H1 (cell line): ENCODE measurements at regions not wholly inside any gene's neighbourhood (a gene's known extent, or its start where the extent isn't known, plus 50 kb on each side); places are given as distances from the start of the nearest gene placed in this dataset.

Source experiments
- CTCF ChIA-PET: fragments of 300-600 bp; sonication (Branson Sonifier 250); formaldehyde crosslinking; loops from one replicate; lab custom pipeline; 2021; ENCODE audit not compliant: partially characterized antibody; lab: Charles Lee
- POLR2A ChIA-PET: fragments of 300-600 bp; sonication (Branson Sonifier 250); formaldehyde crosslinking; loops from one replicate; lab custom pipeline; 2021; ENCODE audit warnings: inconsistent platforms; ENCODE audit not compliant: partially characterized antibody; lab: Charles Lee
- DNase-seq, 2 experiments: peaks; one replicate each; pipeline versions ENCODE4 v3.0.0 to v3.0.0-alpha.2; 2010 to 2022; ENCODE audit warnings: low spot score in 2 of 2, low read depth in 1 of 2, mixed read lengths in 1 of 2
- FAIRE-seq: peaks from 2 replicates; lab custom pipeline; 2011; peaks lifted over from hg19 to GRCh38; lab: Jason Lieb, UNC
- H2AFZ ChIP-seq: 2 replicates; pipeline ENCODE4 v1.8.1; 2012; ENCODE audit warnings: low read length, inconsistent platforms
- H2AK5ac ChIP-seq: 2 replicates; pipeline ENCODE4 v1.6.1; 2013; ENCODE audit warnings: low read depth, low read length
- H2BK120ac ChIP-seq: replicated peaks from 2 replicates; pipeline ENCODE3; 2013; ENCODE audit warnings: low read depth, low read length, inconsistent platforms
- H2BK12ac ChIP-seq: 2 replicates; pipeline ENCODE4 v1.6.1; 2013; ENCODE audit warnings: low read depth, low read length
- H2BK15ac ChIP-seq: 2 replicates; pipeline ENCODE4 v1.6.1; 2013; ENCODE audit warnings: low read length
- H2BK20ac ChIP-seq: 2 replicates; pipeline ENCODE4 v1.6.1; 2013; ENCODE audit warnings: low read length
- H2BK5ac ChIP-seq: 2 replicates; pipeline ENCODE4 v1.6.1; 2013; ENCODE audit warnings: low read depth, low read length
- H3K14ac ChIP-seq: 2 replicates; pipeline ENCODE4 v1.6.1; 2013; ENCODE audit warnings: inconsistent platforms; ENCODE audit not compliant: insufficient read length
- H3K18ac ChIP-seq: 2 replicates; pipeline ENCODE4 v1.6.1; 2013; ENCODE audit warnings: low read length; ENCODE audit errors: extremely low read depth
- H3K23ac ChIP-seq: 2 replicates; pipeline ENCODE4 v1.6.1; 2013; ENCODE audit warnings: inconsistent platforms; ENCODE audit not compliant: insufficient read length
- H3K23me2 ChIP-seq: 2 replicates; pipeline ENCODE4 v1.6.1; 2013; ENCODE audit warnings: low read depth, low read length
- H3K27ac ChIP-seq: 2 replicates; pipeline ENCODE4 v1.6.1; 2011; ENCODE audit warnings: low read depth, low read length, inconsistent platforms
- H3K27me3 ChIP-seq, 4 experiments: replicated peaks in 1 of 4; 1 replicate in 1 of 4; 2 replicates in 3 of 4; pipeline versions ENCODE4 v1.6.1 to v1.8.1; 2011 to 2013; ENCODE audit warnings: low read length in 3 of 4, mild to moderate bottlenecking in 3 of 4, inconsistent platforms in 2 of 4, mixed read lengths in 2 of 4, moderate library complexity in 1 of 4; ENCODE audit not compliant: control insufficient read depth in 3 of 4, insufficient read depth in 3 of 4; ENCODE audit errors: extremely low read depth in 1 of 4
- H3K36me3 ChIP-seq, 4 experiments: 2 replicates each; pipeline versions ENCODE4 v1.6.1 to v1.8.1; 2011 to 2013; ENCODE audit warnings: mild to moderate bottlenecking in 4 of 4, low read length in 3 of 4, moderate library complexity in 2 of 4, control low read depth in 1 of 4, inconsistent platforms in 1 of 4; ENCODE audit not compliant: insufficient read depth in 4 of 4, control insufficient read depth in 2 of 4
- H3K4ac ChIP-seq: replicated peaks from 2 replicates; pipeline ENCODE3; 2013; ENCODE audit warnings: low read length, low read depth, mixed read lengths, inconsistent platforms; ENCODE audit not compliant: insufficient read length
- H3K4me1 ChIP-seq, 4 experiments: replicated peaks in 1 of 4; 1 replicate in 1 of 4; 2 replicates in 3 of 4; pipeline versions ENCODE4 v1.6.1 to v1.8.1; 2011 to 2013; ENCODE audit warnings: low read length in 3 of 4, inconsistent platforms in 2 of 4, mixed read lengths in 1 of 4; ENCODE audit not compliant: insufficient read depth in 4 of 4, control insufficient read depth in 3 of 4
- H3K4me2 ChIP-seq, 2 experiments: 2 replicates each; pipeline versions ENCODE4 v1.6.1 to v1.8.1; 2011 to 2013; ENCODE audit warnings: low read depth in 2 of 2, low read length in 2 of 2, control low read depth in 1 of 2, inconsistent platforms in 1 of 2, mild to moderate bottlenecking in 1 of 2; ENCODE audit not compliant: insufficient read depth in 1 of 2
- H3K4me3 ChIP-seq, 4 experiments: fragments of 200-600, 300-600 bp in 1 of 4; sonication (generic), shearing (Covaris generic), sonication (Bioruptor Twin) in 1 of 4; 2 replicates each; pipeline versions ENCODE4 v1.5.1 to v1.8.1; 2011 to 2016; ENCODE audit warnings: low read length in 4 of 4, low read depth in 3 of 4, control low read depth in 2 of 4, inconsistent platforms in 2 of 4, mild to moderate bottlenecking in 2 of 4, mixed read lengths in 1 of 4, moderate library complexity in 1 of 4; ENCODE audit not compliant: insufficient read depth in 2 of 4; ENCODE audit errors: extremely low read depth in 1 of 4
- H3K56ac ChIP-seq: replicated peaks from 2 replicates; pipeline ENCODE3; 2013; ENCODE audit warnings: low read depth, mild to moderate bottlenecking, mixed read lengths, low read length, inconsistent platforms; ENCODE audit not compliant: insufficient read length
- H3K79me1 ChIP-seq: 2 replicates; pipeline ENCODE4 v1.6.1; 2013; ENCODE audit warnings: low read depth, low read length, control low read depth
- H3K79me2 ChIP-seq, 2 experiments: 2 replicates each; pipeline versions ENCODE4 v1.6.1 to v1.8.1; 2012 to 2013; ENCODE audit warnings: low read length in 2 of 2, mild to moderate bottlenecking in 2 of 2, inconsistent platforms in 1 of 2; ENCODE audit not compliant: insufficient read depth in 2 of 2, control insufficient read depth in 1 of 2
- H3K9ac ChIP-seq, 4 experiments: replicated peaks in 1 of 4; 1 replicate in 1 of 4; 2 replicates in 3 of 4; pipeline versions ENCODE4 v1.6.1 to v1.8.1; 2011 to 2013; ENCODE audit warnings: low read depth in 3 of 4, low read length in 3 of 4, control low read depth in 2 of 4, mild to moderate bottlenecking in 2 of 4, moderate library complexity in 2 of 4, inconsistent platforms in 1 of 4; ENCODE audit errors: extremely low read depth in 1 of 4
- H3K9me3 ChIP-seq, 2 experiments: 2 replicates each; pipeline versions ENCODE4 v1.6.1 to v1.8.1; 2012 to 2013; ENCODE audit warnings: mild to moderate bottlenecking in 2 of 2, moderate library complexity in 2 of 2, control low read depth in 1 of 2, inconsistent platforms in 1 of 2, low read depth in 1 of 2, low read length in 1 of 2, mixed read lengths in 1 of 2; ENCODE audit not compliant: insufficient read depth in 2 of 2
- H4K20me1 ChIP-seq, 2 experiments: replicated peaks in 1 of 2; 2 replicates each; pipeline versions ENCODE3 to v1.8.1; 2011 to 2013; ENCODE audit warnings: inconsistent platforms in 2 of 2, low read length in 2 of 2, mild to moderate bottlenecking in 1 of 2; ENCODE audit not compliant: insufficient read depth in 2 of 2, control insufficient read depth in 1 of 2
- H4K5ac ChIP-seq: 2 replicates; pipeline ENCODE4 v1.6.1; 2013; ENCODE audit warnings: low read length, low read depth, mixed read lengths, inconsistent platforms; ENCODE audit not compliant: insufficient read length
- H4K8ac ChIP-seq: 2 replicates; pipeline ENCODE4 v1.8.0; 2013; ENCODE audit warnings: mild to moderate bottlenecking, moderate library complexity, low read length, inconsistent platforms; ENCODE audit not compliant: insufficient read depth; ENCODE audit errors: extremely low read depth
- H4K91ac ChIP-seq: replicated peaks from 2 replicates; pipeline ENCODE3; 2013; ENCODE audit warnings: low read length, mixed read lengths, inconsistent platforms; ENCODE audit not compliant: insufficient read length
- CBX5 ChIP-seq: fragments of 300-800, 300-1000 bp; sonication (generic); IDR thresholded peaks from 2 replicates; pipeline ENCODE4 v1.7.1; 2016; ENCODE audit warnings: antibody characterized with exemption, low read length, low read depth
- CBX8 ChIP-seq: fragments of 300-800, 300-1000 bp; sonication (generic); IDR thresholded peaks from 2 replicates; pipeline ENCODE4 v1.7.1; 2016; ENCODE audit warnings: low read depth, low read length, borderline replicate concordance
- HDAC6 ChIP-seq: IDR thresholded peaks from one replicate; pipeline ENCODE4 v1.7.1; 2012; ENCODE audit warnings: low read depth, mild to moderate bottlenecking, inconsistent platforms, low read length, moderate library complexity
- KDM1A ChIP-seq: fragments of 200-600, 300-600 bp; sonication (generic); IDR thresholded peaks from 2 replicates; pipeline ENCODE4 v1.7.1; 2016; ENCODE audit warnings: mild to moderate bottlenecking, low read length, borderline replicate concordance
- KDM5A ChIP-seq: fragments of 200-600 bp; IDR thresholded peaks from 2 replicates; pipeline ENCODE4 v1.7.1; 2012; ENCODE audit warnings: mild to moderate bottlenecking, low read length, inconsistent platforms, mixed read lengths
- SIX5 ChIP-seq: IDR thresholded peaks from 2 replicates; pipeline ENCODE4 v1.6.1; 2011; ENCODE audit warnings: mild to moderate bottlenecking, low read depth, low read length
- TCF12 ChIP-seq: IDR thresholded peaks from 2 replicates; pipeline ENCODE4 v1.6.1; 2011; ENCODE audit warnings: low read depth, mild to moderate bottlenecking, low read length
- WGBS, 2 experiments: shearing (Covaris generic) in 1 of 2; methylation state at CpG; one replicate each; pipeline versions ENCODE4 v1.1.6 to v1.1.7; 2013 to 2015; ENCODE audit warnings: low lambda C conversion rate in 2 of 2, mixed read lengths in 2 of 2, inconsistent platforms in 1 of 2, low coverage in 1 of 2, missing lambda C conversion rate in 1 of 2; ENCODE audit not compliant: insufficient replicate concordance in 2 of 2, insufficient coverage in 1 of 2, insufficient read length in 1 of 2; ENCODE audit errors: extremely low coverage in 1 of 2, missing lambda C conversion rate in 1 of 2; 5-methylcytosine and 5-hydroxymethylcytosine counted together

DNA sequence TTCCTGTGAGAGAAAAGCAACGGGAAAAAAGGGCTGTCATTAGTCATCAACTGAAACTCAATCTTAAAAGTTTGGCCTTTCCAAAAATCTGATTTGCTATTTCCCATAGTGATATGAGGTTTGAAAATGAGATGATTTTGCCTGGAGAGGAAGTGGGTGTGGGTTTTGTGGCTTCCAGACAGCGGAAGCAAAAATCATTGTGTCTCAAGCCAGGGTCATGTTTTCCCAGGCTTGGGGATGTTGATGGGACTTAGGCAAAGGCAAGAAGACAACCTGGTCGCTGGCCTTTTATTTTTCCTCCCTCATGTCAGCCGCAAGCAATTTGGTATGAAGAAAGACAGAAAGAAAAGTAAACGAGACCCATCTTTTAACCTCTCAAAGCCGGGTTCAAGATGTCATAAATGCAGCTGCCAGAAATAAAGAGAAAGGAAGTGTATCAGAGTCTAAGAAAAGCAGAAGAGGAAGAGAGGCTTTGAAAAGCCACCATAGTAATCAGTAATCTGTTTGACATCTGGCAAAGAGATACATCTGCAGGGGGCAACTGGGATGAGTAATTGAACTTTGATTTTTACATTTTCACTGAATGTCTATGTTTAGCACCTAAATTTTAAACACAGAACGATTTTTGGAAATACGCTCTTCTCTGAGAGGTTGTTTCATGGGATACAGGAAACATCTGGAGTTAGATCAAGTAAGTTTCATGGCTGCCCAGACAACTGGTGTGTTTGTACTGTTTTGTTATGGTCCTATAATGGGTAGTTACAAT is 521.6 kb upstream of the SLIT2 start:
- H3K4me1 ChIP-seq, result no peaks in the 10 kb centered on the region
- H3K4me2 ChIP-seq, result no peak overlapping the region
- no peak overlapping the region for H2BK20ac ChIP-seq
- H3K23me2 ChIP-seq, result no peaks in the 10 kb centered on the region
- H3K14ac ChIP-seq, result no peak overlapping the region
- H3K27me3 ChIP-seq, result no peaks in the 10 kb centered on the region
- H3K27ac ChIP-seq, result no peak overlapping the region
- no peak overlapping the region for H3K56ac ChIP-seq
- no peak overlapping the region for H4K91ac ChIP-seq
- H2AK5ac ChIP-seq, result no peak overlapping the region
- no peaks in the 10 kb centered on the region for H4K20me1 ChIP-seq
- H3K79me1 ChIP-seq, result no peaks in the 10 kb centered on the region
- CTCF ChIA-PET, result no interaction called here
- no peak overlapping the region for H3K4ac ChIP-seq
- POLR2A ChIA-PET, result no interaction called here
- FAIRE-seq (no peak), DNase-seq (no peak)
- no peak overlapping the region for H4K5ac ChIP-seq
- H3K23ac ChIP-seq, result no peak overlapping the region
- H4K8ac ChIP-seq, result no peak overlapping the region
- H2BK5ac ChIP-seq, result no peak overlapping the region
- WGBS, 2 experiments, result 87% methylated on average over 8 of the region's 8 CpGs; no CpG with 5 or more reads in 1 of the 2 experiments
- H3K4me3 ChIP-seq, result no peak overlapping the region
- no peaks in the 10 kb centered on the region for H3K9me3 ChIP-seq
- no peak overlapping the region for H3K9ac ChIP-seq
- no peak overlapping the region for H2BK120ac ChIP-seq
- TF ChIP-seq CBX8 (no peak), HDAC6 (no peak), CBX5 (no peak), KDM5A (no peak), TCF12 (no peak), SIX5 (no peak), KDM1A (no peak)
- no peak overlapping the region for H3K18ac ChIP-seq
- no peaks in the 10 kb centered on the region for H3K79me2 ChIP-seq
- no peak overlapping the region for H2BK15ac ChIP-seq
- no peaks in the 10 kb centered on the region for H3K36me3 ChIP-seq
- no peak overlapping the region for H2BK12ac ChIP-seq
- H2AFZ ChIP-seq, result no peak overlapping the region
